Parathyroid adenoma (tissue), 2 donors: ENCODE measurements at regions not wholly inside any gene's neighbourhood (a gene's known extent, or its start where the extent isn't known, plus 50 kb on each side); places are given as distances from the start of the nearest gene placed in this dataset.

Experiments
- H2AFZ ChIP-seq: fragments of 300-600 bp; sonication (generic); one replicate; pipeline ENCODE4 v1.7.0; 2017; ENCODE audit warnings: antibody characterized with exemption, mild to moderate bottlenecking
- H3K27ac ChIP-seq: fragments of 300-600 bp; sonication (generic); one replicate; pipeline ENCODE4 v1.7.0; 2017
- H3K27me3 ChIP-seq: fragments of 300-600 bp; sonication (generic); one replicate; pipeline ENCODE4 v1.7.0; 2017; ENCODE audit warnings: low read length; ENCODE audit not compliant: control insufficient read depth, insufficient read depth
- H3K36me3 ChIP-seq: fragments of 300-600 bp; sonication (generic); one replicate; pipeline ENCODE4 v1.7.0; 2017; ENCODE audit warnings: low read length; ENCODE audit not compliant: control insufficient read depth, insufficient read depth
- H3K4me1 ChIP-seq: fragments of 300-600 bp; sonication (generic); one replicate; pipeline ENCODE4 v1.7.0; 2017; ENCODE audit warnings: control low read depth
- H3K4me2 ChIP-seq: fragments of 300-600 bp; sonication (generic); one replicate; pipeline ENCODE4 v1.7.0; 2017; ENCODE audit warnings: low read length
- H3K4me3 ChIP-seq: fragments of 300-600 bp; sonication (generic); one replicate; pipeline ENCODE4 v1.7.0; 2017; ENCODE audit warnings: low read depth, low read length
- H3K79me2 ChIP-seq: fragments of 300-600 bp; sonication (generic); one replicate; pipeline ENCODE4 v1.7.0; 2017; ENCODE audit warnings: control low read depth
- H3K9ac ChIP-seq: fragments of 300-600 bp; sonication (generic); one replicate; pipeline ENCODE4 v1.7.0; 2017; ENCODE audit warnings: mild to moderate bottlenecking
- H3K9me3 ChIP-seq: fragments of 300-600 bp; sonication (generic); one replicate; pipeline ENCODE4 v1.7.0; 2017; ENCODE audit warnings: low read length; ENCODE audit not compliant: control insufficient read depth
- TF ChIP-seq, protein P1 (sequence below): fragments of 300-600 bp; sonication (generic); IDR thresholded peaks from one replicate; pipeline ENCODE4 v1.7.0; 2017; ENCODE audit warnings: antibody characterized with exemption, mild to moderate bottlenecking
- donor health status: primary hyperparathyroidism.

DNA sequence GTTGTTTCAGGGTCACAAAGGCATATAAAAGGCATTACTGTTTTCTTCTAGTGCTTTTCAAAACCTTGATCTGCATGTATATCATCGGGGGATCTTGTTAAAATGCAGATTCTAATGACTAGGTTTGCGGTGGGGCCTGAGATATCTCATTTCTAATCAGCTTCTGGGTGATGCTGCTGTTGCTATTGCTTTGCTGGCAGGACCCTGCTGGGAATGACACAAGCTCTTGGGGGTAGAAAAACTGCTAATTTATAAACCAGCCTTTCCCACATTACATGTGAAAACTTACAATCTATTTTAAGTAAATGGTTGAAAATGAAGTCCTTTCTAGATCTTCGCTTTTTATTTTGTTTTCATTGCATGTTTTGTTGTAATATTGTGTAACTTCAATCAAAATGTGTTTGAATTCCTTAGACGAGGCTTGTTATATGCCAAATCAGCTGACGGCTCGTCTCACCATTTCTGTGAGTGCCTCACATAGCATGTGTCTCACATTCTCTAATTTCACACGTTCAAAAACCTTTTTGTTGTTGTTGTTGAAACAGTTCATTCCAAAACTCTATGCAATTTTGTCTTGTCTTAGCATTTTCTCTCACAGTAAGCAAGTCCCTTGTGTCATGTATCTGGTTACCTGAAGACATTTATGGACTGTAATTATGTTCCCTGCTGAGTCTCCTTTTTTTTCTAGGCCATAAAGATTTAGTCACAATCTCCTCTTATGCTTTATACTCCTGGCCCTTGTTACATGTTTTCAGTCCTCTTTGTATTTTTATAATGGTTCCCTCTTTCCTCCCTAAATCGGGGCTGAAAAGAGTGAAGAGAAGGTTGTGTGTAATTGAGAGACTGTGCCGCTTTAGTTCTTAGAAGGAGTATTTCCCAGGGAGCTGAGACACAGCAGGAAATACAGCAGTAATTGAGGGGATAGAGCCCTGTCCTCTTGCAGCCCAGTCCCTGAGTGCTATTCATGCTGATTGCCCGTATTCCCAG is 521.0 kb upstream of the SEMA6A start:
- Histone ChIP-seq H3K4me2 (no peak overlapping the region), H3K27ac (no peak overlapping the region), H3K4me3 (no peak overlapping the region), H3K27me3 (no peaks in the 10 kb centered on the region), H3K9me3 (no peaks in the 10 kb centered on the region), H3K4me1 (no peaks in the 10 kb centered on the region), H3K9ac (no peak overlapping the region), H2AFZ (no peak overlapping the region), H3K36me3 (no peaks in the 10 kb centered on the region), H3K79me2 (no peaks in the 10 kb centered on the region)
- TF ChIP-seq, protein P1, sequence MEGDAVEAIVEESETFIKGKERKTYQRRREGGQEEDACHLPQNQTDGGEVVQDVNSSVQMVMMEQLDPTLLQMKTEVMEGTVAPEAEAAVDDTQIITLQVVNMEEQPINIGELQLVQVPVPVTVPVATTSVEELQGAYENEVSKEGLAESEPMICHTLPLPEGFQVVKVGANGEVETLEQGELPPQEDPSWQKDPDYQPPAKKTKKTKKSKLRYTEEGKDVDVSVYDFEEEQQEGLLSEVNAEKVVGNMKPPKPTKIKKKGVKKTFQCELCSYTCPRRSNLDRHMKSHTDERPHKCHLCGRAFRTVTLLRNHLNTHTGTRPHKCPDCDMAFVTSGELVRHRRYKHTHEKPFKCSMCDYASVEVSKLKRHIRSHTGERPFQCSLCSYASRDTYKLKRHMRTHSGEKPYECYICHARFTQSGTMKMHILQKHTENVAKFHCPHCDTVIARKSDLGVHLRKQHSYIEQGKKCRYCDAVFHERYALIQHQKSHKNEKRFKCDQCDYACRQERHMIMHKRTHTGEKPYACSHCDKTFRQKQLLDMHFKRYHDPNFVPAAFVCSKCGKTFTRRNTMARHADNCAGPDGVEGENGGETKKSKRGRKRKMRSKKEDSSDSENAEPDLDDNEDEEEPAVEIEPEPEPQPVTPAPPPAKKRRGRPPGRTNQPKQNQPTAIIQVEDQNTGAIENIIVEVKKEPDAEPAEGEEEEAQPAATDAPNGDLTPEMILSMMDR: no peak

DNA sequence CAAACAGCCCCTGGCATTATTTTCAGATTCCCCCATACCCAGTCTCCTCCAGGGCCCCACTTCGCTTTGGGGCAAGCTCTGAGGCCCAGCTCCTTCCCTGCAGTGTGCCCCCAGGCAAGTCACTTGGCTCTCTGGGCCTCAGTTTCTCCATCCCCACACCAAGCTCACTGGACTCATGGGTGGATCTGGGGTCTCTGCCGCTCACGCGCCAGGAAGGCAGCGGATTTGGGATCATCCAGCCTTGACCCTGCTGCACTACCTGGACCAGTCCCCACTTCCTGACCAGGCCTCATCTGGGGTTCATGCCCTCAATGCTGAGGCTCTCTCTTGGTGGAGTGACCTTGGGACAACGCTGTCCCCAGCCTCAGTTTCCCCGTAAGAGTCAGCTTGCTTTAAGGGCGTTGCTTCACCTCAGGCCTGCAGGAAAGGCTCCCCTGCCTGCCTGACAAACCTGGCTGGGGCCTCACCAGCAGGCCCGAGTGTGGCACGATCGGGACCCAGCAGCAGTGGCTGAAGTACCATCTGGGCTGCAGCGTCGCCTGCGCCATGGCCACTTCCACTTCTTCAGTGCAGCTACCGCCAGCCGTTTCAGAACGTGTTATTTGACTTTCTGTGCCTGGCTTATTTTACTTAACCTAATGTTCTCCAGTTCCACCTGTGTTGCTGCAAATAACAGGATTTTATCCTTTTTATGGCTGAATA is 519.6 kb upstream of the SEMA6A start:
- no peaks in the 10 kb centered on the region for H3K9me3 ChIP-seq
- H3K4me3 ChIP-seq: no peak overlapping the region
- no peak overlapping the region for H2AFZ ChIP-seq
- H3K4me1 ChIP-seq: no peaks in the 10 kb centered on the region
- TF ChIP-seq, protein P1: no peak
- no peaks in the 10 kb centered on the region for H3K27me3 ChIP-seq
- H3K9ac ChIP-seq: no peak overlapping the region
- H3K4me2 ChIP-seq: no peak overlapping the region
- H3K79me2 ChIP-seq: no peaks in the 10 kb centered on the region
- no peak overlapping the region for H3K27ac ChIP-seq
- no peaks in the 10 kb centered on the region for H3K36me3 ChIP-seq

DNA sequence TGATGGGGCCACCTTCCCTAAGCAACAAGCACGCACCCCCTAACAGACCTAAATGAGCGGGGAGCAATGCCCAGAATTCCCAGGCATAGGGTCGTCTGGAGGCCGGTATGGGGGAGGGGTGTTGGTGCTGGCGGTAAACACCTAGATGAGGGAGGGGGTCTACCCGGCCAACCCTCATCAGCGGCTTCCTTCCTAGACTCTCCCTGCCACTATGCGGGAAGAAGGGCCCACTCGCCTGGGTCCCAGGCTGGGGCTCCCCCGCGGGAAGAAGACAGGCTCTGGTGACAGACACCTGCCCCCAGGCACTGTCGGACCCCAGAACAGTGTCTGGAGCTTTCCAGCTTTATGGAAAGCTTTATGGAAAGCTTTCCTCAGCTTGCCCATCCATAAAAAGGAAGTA is 519.0 kb upstream of the SEMA6A start:
- Histone ChIP-seq H3K79me2 (no peaks in the 10 kb centered on the region), H3K9me3 (no peaks in the 10 kb centered on the region), H3K4me3 (no peak overlapping the region), H3K36me3 (no peaks in the 10 kb centered on the region), H2AFZ (no peak overlapping the region), H3K9ac (no peak overlapping the region), H3K27me3 (no peaks in the 10 kb centered on the region), H3K27ac (no peak overlapping the region), H3K4me1 (no peaks in the 10 kb centered on the region), H3K4me2 (no peak overlapping the region)
- TF ChIP-seq, protein P1: no peak

DNA sequence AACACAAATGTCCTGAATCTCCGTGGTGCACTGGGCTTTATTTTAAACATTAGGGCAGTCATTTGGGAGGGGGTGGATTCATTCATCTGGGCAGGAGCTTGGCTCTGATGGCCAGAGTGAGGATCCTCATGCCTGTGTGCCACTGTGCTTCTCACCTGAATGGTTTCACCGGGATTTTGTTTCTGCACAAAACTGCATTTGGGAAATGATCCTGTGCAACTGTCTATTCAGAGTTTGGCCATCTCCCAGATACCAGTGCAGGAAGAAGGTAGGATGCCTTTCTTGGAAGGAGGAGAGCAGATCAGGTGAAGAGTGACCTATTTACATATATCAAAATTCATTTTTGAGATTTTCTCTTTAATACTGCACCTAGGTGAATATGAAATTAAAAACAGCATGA is 514.4 kb upstream of the SEMA6A start:
- no peaks in the 10 kb centered on the region for H3K36me3 ChIP-seq

More for the DNA sequence above, 514.4 kb upstream of the SEMA6A start:
- Histone ChIP-seq H3K4me1 (no peaks in the 10 kb centered on the region), H3K9ac (no peak overlapping the region), H3K27me3 (no peaks in the 10 kb centered on the region), H3K9me3 (no peaks in the 10 kb centered on the region), H3K27ac (no peak overlapping the region), H2AFZ (no peak overlapping the region), H3K4me2 (no peak overlapping the region), H3K4me3 (no peak overlapping the region), H3K79me2 (no peaks in the 10 kb centered on the region)
- TF ChIP-seq, protein P1: no peak
